ENCODE measurements at regions not wholly inside any gene's neighbourhood (a gene's known extent, or its start where the extent isn't known, plus 50 kb on each side); places are given as distances from the start of the nearest gene placed in this dataset.
A peak's percentile ranks its signal among the peaks of the same experiment; 100 is the strongest.

DNA sequence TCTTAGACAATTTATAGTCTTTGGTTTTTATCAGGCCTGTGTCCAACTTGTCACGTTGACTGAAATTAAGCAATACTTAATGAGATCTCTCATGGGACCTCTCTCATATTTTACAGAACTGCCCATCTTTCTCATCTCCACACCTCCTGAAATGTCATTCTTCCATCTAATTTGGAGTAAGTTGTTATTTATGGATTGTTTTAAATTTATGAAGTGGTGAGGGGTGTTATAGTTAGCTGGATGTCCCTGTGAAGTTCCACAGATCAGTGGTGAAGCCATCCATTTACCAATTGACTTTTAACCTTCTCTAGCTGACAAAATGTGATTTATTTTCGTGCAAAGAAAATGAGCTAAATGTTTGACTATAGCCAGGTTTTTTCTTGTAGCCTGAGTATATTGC lies 824.9 kb downstream of the KCNJ2 start:
- Histone ChIP-seq H2BK120ac (ENCODE audit: insufficient read depth, low read length, poor library complexity) (no peak overlapping the region), H3K9me3 (ENCODE audit: insufficient read depth, low read depth, low read length) (no peaks in the 10 kb centered on the region), H4K8ac (ENCODE audit: low read depth, low read length) (no peak overlapping the region), H4K12ac (ENCODE audit: low read depth, low read length) (no peak overlapping the region), H3K4ac (ENCODE audit: low read depth, low read length) (no peak overlapping the region), H3K14ac (ENCODE audit: low read length) (no peak overlapping the region), H4K91ac (ENCODE audit: low read depth, low read length) (no peak overlapping the region), H2AK5ac (ENCODE audit: low read length) (no peak overlapping the region), H3K36me3 (ENCODE audit: control insufficient read depth in 1 of 2, insufficient read depth in 2 of 2, low read length in 2 of 2) (no peaks in the 10 kb centered on the region), H3K79me2 (ENCODE audit: control insufficient read depth, insufficient read depth, low read length, poor library complexity) (no peaks in the 10 kb centered on the region), H3K4me2 (ENCODE audit: low read length) (no peak overlapping the region), H3K4me3 (ENCODE audit: low read depth, low read length) (no peak overlapping the region), H3K79me1 (ENCODE audit: low read length) (no peaks in the 10 kb centered on the region), H3K9ac (ENCODE audit: low read length) (no peak overlapping the region), H2BK5ac (ENCODE audit: low read depth, low read length, poor library complexity) (no peak overlapping the region), H3K27ac (ENCODE audit: low read depth, low read length) (no peak overlapping the region), H3K18ac (ENCODE audit: low read length) (no peak overlapping the region), H3K27me3 (ENCODE audit: insufficient read depth, low read length) (no peaks in the 10 kb centered on the region), H2AFZ (ENCODE audit: insufficient read depth, low read length, poor library complexity) (no peak overlapping the region), H2BK12ac (ENCODE audit: low read length) (no peak overlapping the region), H3K4me1 (ENCODE audit: control insufficient read depth in 1 of 2, insufficient read depth in 2 of 2, low read length in 2 of 2) (no peaks in the 10 kb centered on the region), H3K23ac (ENCODE audit: low read length) (no peak overlapping the region)
- no CpG with 5 or more reads among the region's 2 CpGs for WGBS (ENCODE audit: extremely low coverage, insufficient coverage, insufficient read length)
- no peak for DNase-seq

DNA sequence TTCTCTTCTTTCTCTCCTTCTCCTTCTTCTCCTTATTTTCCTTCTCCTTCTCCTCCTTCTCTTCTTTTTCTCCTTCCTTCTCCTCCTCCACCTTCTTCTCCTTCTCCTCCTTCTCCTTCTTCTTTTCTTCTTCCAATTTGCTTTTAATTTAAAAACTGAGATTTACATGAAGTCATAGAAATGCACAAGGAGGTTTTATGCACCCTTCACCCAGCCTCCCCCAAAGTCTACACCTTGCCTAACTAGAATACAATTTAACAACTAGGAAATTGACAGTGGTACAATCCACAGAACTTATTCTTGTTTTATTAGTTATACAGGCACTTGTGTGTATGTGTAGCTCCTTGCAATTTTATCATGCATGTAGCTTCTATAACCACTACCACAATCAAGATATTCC lies 826.7 kb downstream of the KCNJ2 start:
- H3K27me3 ChIP-seq (ENCODE audit: insufficient read depth, low read length) = no peaks in the 10 kb centered on the region
- no peak overlapping the region for H3K4me2 ChIP-seq (ENCODE audit: low read length)
- H3K4me1 ChIP-seq (ENCODE audit: control insufficient read depth in 1 of 2, insufficient read depth in 2 of 2, low read length in 2 of 2) = no peaks in the 10 kb centered on the region
- H2BK5ac ChIP-seq (ENCODE audit: low read depth, low read length, poor library complexity) = no peak overlapping the region
- no peak overlapping the region for H3K27ac ChIP-seq (ENCODE audit: low read depth, low read length)
- H3K9ac ChIP-seq (ENCODE audit: low read length) = no peak overlapping the region
- H3K14ac ChIP-seq (ENCODE audit: low read length) = no peak overlapping the region
- no peak overlapping the region for H2BK12ac ChIP-seq (ENCODE audit: low read length)
- no peak overlapping the region for H4K8ac ChIP-seq (ENCODE audit: low read depth, low read length)
- H3K79me2 ChIP-seq (ENCODE audit: control insufficient read depth, insufficient read depth, low read length, poor library complexity) = no peaks in the 10 kb centered on the region
- no peak overlapping the region for H2BK120ac ChIP-seq (ENCODE audit: insufficient read depth, low read length, poor library complexity)
- H3K23ac ChIP-seq (ENCODE audit: low read length) = no peak overlapping the region
- no peak overlapping the region for H4K91ac ChIP-seq (ENCODE audit: low read depth, low read length)
- H3K36me3 ChIP-seq (ENCODE audit: control insufficient read depth in 1 of 2, insufficient read depth in 2 of 2, low read length in 2 of 2) = no peaks in the 10 kb centered on the region
- no peak overlapping the region for H3K4me3 ChIP-seq (ENCODE audit: low read depth, low read length)
- H4K12ac ChIP-seq (ENCODE audit: low read depth, low read length) = no peak overlapping the region
- no peaks in the 10 kb centered on the region for H3K9me3 ChIP-seq (ENCODE audit: insufficient read depth, low read depth, low read length)
- no peak overlapping the region for H2AK5ac ChIP-seq (ENCODE audit: low read length)
- DNase-seq = no peak
- H3K4ac ChIP-seq (ENCODE audit: low read depth, low read length) = no peak overlapping the region
- H2AFZ ChIP-seq (ENCODE audit: insufficient read depth, low read length, poor library complexity) = no peak overlapping the region
- H3K79me1 ChIP-seq (ENCODE audit: low read length) = no peaks in the 10 kb centered on the region
- no peak overlapping the region for H3K18ac ChIP-seq (ENCODE audit: low read length)

DNA sequence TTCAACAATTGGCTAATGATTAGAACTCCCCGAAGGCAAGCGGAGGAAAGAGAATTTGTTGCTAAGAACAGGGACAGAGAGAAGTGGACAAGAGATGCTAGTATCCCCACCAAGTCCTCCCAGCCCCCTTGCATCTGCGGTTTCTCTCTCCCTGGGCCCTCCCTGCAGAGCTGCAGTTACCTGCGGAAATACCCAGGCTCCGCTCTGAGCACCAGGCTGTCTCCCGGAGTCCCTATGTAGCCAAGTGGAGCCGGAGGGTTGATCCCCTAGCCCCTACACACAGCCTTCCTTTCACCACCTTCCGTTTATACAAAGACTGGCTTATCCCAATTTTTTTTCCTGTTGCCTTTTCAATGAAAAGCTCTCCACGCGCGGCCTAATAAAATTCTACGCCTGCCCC lies 834.4 kb downstream of the KCNJ2 start:
- Histone ChIP-seq H3K36me3 (ENCODE audit: control insufficient read depth in 1 of 2, insufficient read depth in 2 of 2, low read length in 2 of 2) (no peaks in the 10 kb centered on the region), H3K18ac (ENCODE audit: low read length) (no peak overlapping the region), H3K14ac (ENCODE audit: low read length) (no peak overlapping the region), H3K9me3 (ENCODE audit: insufficient read depth, low read depth, low read length) (no peaks in the 10 kb centered on the region), H2AFZ (ENCODE audit: insufficient read depth, low read length, poor library complexity) (no peak overlapping the region), H3K4ac (ENCODE audit: low read depth, low read length) (no peak overlapping the region), H2BK5ac (ENCODE audit: low read depth, low read length, poor library complexity) (no peak overlapping the region), H3K4me1 (ENCODE audit: control insufficient read depth in 1 of 2, insufficient read depth in 2 of 2, low read length in 2 of 2) (no peaks in the 10 kb centered on the region), H2BK120ac (ENCODE audit: insufficient read depth, low read length, poor library complexity) (no peak overlapping the region), H3K9ac (ENCODE audit: low read length) (no peak overlapping the region), H3K27ac (ENCODE audit: low read depth, low read length) (no peak overlapping the region), H3K4me3 (ENCODE audit: low read depth, low read length) (no peak overlapping the region), H4K8ac (ENCODE audit: low read depth, low read length) (no peak overlapping the region), H2BK12ac (ENCODE audit: low read length) (no peak overlapping the region), H2AK5ac (ENCODE audit: low read length) (no peak overlapping the region), H3K79me1 (ENCODE audit: low read length) (no peaks in the 10 kb centered on the region), H3K27me3 (ENCODE audit: insufficient read depth, low read length) (no peaks in the 10 kb centered on the region), H4K12ac (ENCODE audit: low read depth, low read length) (no peak overlapping the region), H4K91ac (ENCODE audit: low read depth, low read length) (no peak overlapping the region), H3K23ac (ENCODE audit: low read length) (no peak overlapping the region), H3K4me2 (ENCODE audit: low read length) (no peak overlapping the region), H3K79me2 (ENCODE audit: control insufficient read depth, insufficient read depth, low read length, poor library complexity) (no peaks in the 10 kb centered on the region)
- DNase-seq = no peak
- no CpG with 5 or more reads among the region's 12 CpGs for WGBS (ENCODE audit: extremely low coverage, insufficient coverage, insufficient read length)

DNA sequence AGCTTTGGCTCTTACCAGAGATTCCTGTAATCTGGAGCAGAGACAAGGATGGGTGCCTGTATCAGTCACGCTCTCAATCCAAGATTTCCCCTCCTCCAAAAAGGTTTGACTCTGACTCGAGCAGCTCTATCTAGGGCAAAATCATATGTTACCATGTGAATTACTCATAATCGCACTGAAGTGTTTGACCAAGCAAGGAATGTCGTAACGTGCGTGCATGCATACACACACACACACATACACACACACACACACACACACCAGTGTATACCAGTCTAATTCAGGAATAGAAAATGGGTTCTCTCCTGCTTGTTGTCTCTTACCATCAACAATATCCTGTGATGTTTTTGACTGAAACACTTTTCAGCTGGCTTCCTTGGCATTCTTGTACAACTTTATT lies 835.1 kb downstream of the KCNJ2 start:
- Histone ChIP-seq H4K8ac (ENCODE audit: low read depth, low read length) (no peak overlapping the region), H3K79me1 (ENCODE audit: low read length) (no peaks in the 10 kb centered on the region), H2BK12ac (ENCODE audit: low read length) (no peak overlapping the region), H3K18ac (ENCODE audit: low read length) (no peak overlapping the region), H2BK5ac (ENCODE audit: low read depth, low read length, poor library complexity) (no peak overlapping the region), H3K4ac (ENCODE audit: low read depth, low read length) (no peak overlapping the region), H3K36me3 (ENCODE audit: control insufficient read depth in 1 of 2, insufficient read depth in 2 of 2, low read length in 2 of 2) (no peaks in the 10 kb centered on the region), H3K14ac (ENCODE audit: low read length) (no peak overlapping the region), H3K27me3 (ENCODE audit: insufficient read depth, low read length) (no peaks in the 10 kb centered on the region), H2AFZ (ENCODE audit: insufficient read depth, low read length, poor library complexity) (no peak overlapping the region), H3K4me2 (ENCODE audit: low read length) (no peak overlapping the region), H2AK5ac (ENCODE audit: low read length) (no peak overlapping the region), H2BK120ac (ENCODE audit: insufficient read depth, low read length, poor library complexity) (no peak overlapping the region), H3K27ac (ENCODE audit: low read depth, low read length) (no peak overlapping the region), H4K12ac (ENCODE audit: low read depth, low read length) (no peak overlapping the region), H3K23ac (ENCODE audit: low read length) (peak overlapping the region; percentile 41), H3K9me3 (ENCODE audit: insufficient read depth, low read depth, low read length) (no peaks in the 10 kb centered on the region), H3K4me1 (ENCODE audit: control insufficient read depth in 1 of 2, insufficient read depth in 2 of 2, low read length in 2 of 2) (no peaks in the 10 kb centered on the region), H3K4me3 (ENCODE audit: low read depth, low read length) (no peak overlapping the region), H3K79me2 (ENCODE audit: control insufficient read depth, insufficient read depth, low read length, poor library complexity) (no peaks in the 10 kb centered on the region), H3K9ac (ENCODE audit: low read length) (no peak overlapping the region), H4K91ac (ENCODE audit: low read depth, low read length) (no peak overlapping the region)
- DNase-seq = no peak
- WGBS (ENCODE audit: extremely low coverage, insufficient coverage, insufficient read length) = no CpG with 5 or more reads among the region's 6 CpGs

DNA sequence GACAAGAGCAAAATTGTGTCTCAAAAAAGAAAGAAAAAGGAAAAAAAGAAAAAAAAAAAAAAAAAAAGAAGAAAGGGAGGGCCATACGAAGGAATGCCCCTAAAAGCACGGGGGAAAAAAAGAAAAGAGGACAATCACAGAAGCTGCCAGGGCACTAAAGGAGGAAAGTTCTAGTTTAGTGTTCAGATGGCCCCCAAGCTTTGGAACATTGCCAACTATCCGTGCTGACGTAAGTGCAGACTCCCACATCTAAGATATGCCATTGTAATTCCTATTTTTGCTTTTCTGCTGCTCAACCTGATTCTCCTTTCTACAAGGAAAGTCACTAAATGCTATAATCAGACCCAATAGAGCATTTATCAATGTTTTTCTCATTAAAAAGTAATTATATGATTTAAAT lies 842.1 kb downstream of the KCNJ2 start:
- Histone ChIP-seq H4K12ac (ENCODE audit: low read depth, low read length) (no peak overlapping the region), H3K4me2 (ENCODE audit: low read length) (no peak overlapping the region), H3K27me3 (ENCODE audit: insufficient read depth, low read length) (no peaks in the 10 kb centered on the region), H3K4me3 (ENCODE audit: low read depth, low read length) (no peak overlapping the region), H2AK5ac (ENCODE audit: low read length) (no peak overlapping the region), H3K4me1 (ENCODE audit: control insufficient read depth in 1 of 2, insufficient read depth in 2 of 2, low read length in 2 of 2) (no peaks in the 10 kb centered on the region), H4K8ac (ENCODE audit: low read depth, low read length) (no peak overlapping the region), H3K79me1 (ENCODE audit: low read length) (no peaks in the 10 kb centered on the region), H3K4ac (ENCODE audit: low read depth, low read length) (no peak overlapping the region), H3K79me2 (ENCODE audit: control insufficient read depth, insufficient read depth, low read length, poor library complexity) (no peaks in the 10 kb centered on the region), H3K23ac (ENCODE audit: low read length) (no peak overlapping the region), H3K9ac (ENCODE audit: low read length) (no peak overlapping the region), H3K9me3 (ENCODE audit: insufficient read depth, low read depth, low read length) (no peaks in the 10 kb centered on the region), H2BK120ac (ENCODE audit: insufficient read depth, low read length, poor library complexity) (no peak overlapping the region), H3K14ac (ENCODE audit: low read length) (no peak overlapping the region), H3K27ac (ENCODE audit: low read depth, low read length) (no peak overlapping the region), H2BK12ac (ENCODE audit: low read length) (no peak overlapping the region), H4K91ac (ENCODE audit: low read depth, low read length) (no peak overlapping the region), H3K18ac (ENCODE audit: low read length) (no peak overlapping the region), H2AFZ (ENCODE audit: insufficient read depth, low read length, poor library complexity) (no peak overlapping the region), H3K36me3 (ENCODE audit: control insufficient read depth in 1 of 2, insufficient read depth in 2 of 2, low read length in 2 of 2) (no peaks in the 10 kb centered on the region), H2BK5ac (ENCODE audit: low read depth, low read length, poor library complexity) (no peak overlapping the region)
- no peak for DNase-seq
- WGBS (ENCODE audit: extremely low coverage, insufficient coverage, insufficient read length) = no CpG with 5 or more reads among the region's 4 CpGs
